ENCODE measurements at regions not wholly inside any gene's neighbourhood (a gene's known extent, or its start where the extent isn't known, plus 50 kb on each side); places are given as distances from the start of the nearest gene placed in this dataset.
A peak's percentile ranks its signal among the peaks of the same experiment; 100 is the strongest.
"Not testable (repeated sequence)": the region's sequence is repeated elsewhere in the genome, so short reads cannot be mapped to it uniquely, and the experiment has no call there.

- no peak for DNase-seq (ENCODE audit: low read depth)
Measured at GRCh38 chr12:13924286-13924685, 57.1 kb downstream of the GRIN2B start.

- no peak for DNase-seq (ENCODE audit: low read depth)
Measured at GRCh38 chr12:13918897-13919296, 62.5 kb downstream of the GRIN2B start.

GRCh38 chr12:13915096-13915495, 66.3 kb downstream of the GRIN2B start:
- DNase-seq (ENCODE audit: low read depth): no peak

GRCh38 chr12:13913371-13913770, 68.0 kb downstream of the GRIN2B start:
- DNase-seq (ENCODE audit: low read depth): no peak

GRCh38 chr12:13911756-13912554, 69.4 kb downstream of the GRIN2B start:
- DNase-seq (ENCODE audit: low read depth): no peak

GRCh38 chr12:13905794-13906193, 75.6 kb downstream of the GRIN2B start:
- DNase-seq (ENCODE audit: low read depth): no peak

GRCh38 chr12:13900718-13901117, 80.7 kb downstream of the GRIN2B start:
- no peak for DNase-seq (ENCODE audit: low read depth)

- DNase-seq (ENCODE audit: low read depth): not testable (repeated sequence)
Measured at GRCh38 chr12:13898387-13898786, 83.0 kb downstream of the GRIN2B start.

- DNase-seq (ENCODE audit: low read depth): no peak
Measured at GRCh38 chr12:13897811-13898210, 83.6 kb downstream of the GRIN2B start.

GRCh38 chr12:13896063-13896626, 85.3 kb downstream of the GRIN2B start:
- DNase-seq (ENCODE audit: low read depth): peak; percentile 35

- DNase-seq (ENCODE audit: low read depth): no peak
Measured at GRCh38 chr12:13891902-13892301, 89.5 kb downstream of the GRIN2B start.

- no peak for DNase-seq (ENCODE audit: low read depth)
Measured at GRCh38 chr12:13890943-13891342, 90.5 kb downstream of the GRIN2B start.

- no peak for DNase-seq (ENCODE audit: low read depth)
Measured at GRCh38 chr12:13887779-13888388, 93.5 kb downstream of the GRIN2B start.

GRCh38 chr12:13882176-13882575, 99.2 kb downstream of the GRIN2B start:
- DNase-seq (ENCODE audit: low read depth): no peak

- no peak for DNase-seq (ENCODE audit: low read depth)
Measured at GRCh38 chr12:13880613-13881012, 100.8 kb downstream of the GRIN2B start.

- no peak for DNase-seq (ENCODE audit: low read depth)
Measured at GRCh38 chr12:13875744-13876143, 105.7 kb downstream of the GRIN2B start.

GRCh38 chr12:13870255-13870654, 111.1 kb downstream of the GRIN2B start:
- DNase-seq (ENCODE audit: low read depth): no peak

- peak; percentile 76 for DNase-seq (ENCODE audit: low read depth)
Measured at GRCh38 chr12:13864081-13864673, 117.2 kb downstream of the GRIN2B start.

GRCh38 chr12:13857750-13858149, 123.7 kb downstream of the GRIN2B start:
- DNase-seq (ENCODE audit: low read depth): no peak

GRCh38 chr12:13853471-13853870, 127.9 kb downstream of the GRIN2B start:
- no peak for DNase-seq (ENCODE audit: low read depth)

GRCh38 chr12:13851828-13852227, 129.6 kb downstream of the GRIN2B start:
- no peak for DNase-seq (ENCODE audit: low read depth)

- no peak for DNase-seq (ENCODE audit: low read depth)
Measured at GRCh38 chr12:13849456-13849855, 131.9 kb downstream of the GRIN2B start.

GRCh38 chr12:13843841-13844240, 137.6 kb downstream of the GRIN2B start:
- DNase-seq (ENCODE audit: low read depth): no peak
